Thyroid gland (tissue), 4 donors: ENCODE measurements at regions not wholly inside any gene's neighbourhood (a gene's known extent, or its start where the extent isn't known, plus 50 kb on each side); places are given as distances from the start of the nearest gene placed in this dataset.

ENCODE experiments used
- POLR2A ChIP-seq, 2 donors: fragments of 450-650 bp; IDR thresholded peaks; one replicate each; pipeline ENCODE4 v1.6.1; 2017; ENCODE audit warnings: antibody characterized with exemption in 2 of 2, mild to moderate bottlenecking in 2 of 2, moderate library complexity in 1 of 2
- TF ChIP-seq, protein P1 (sequence below), 6 experiments: fragments of 200-600 bp in 3 of 6; fragments of 450-650 bp in 3 of 6; sonication (generic) in 3 of 6; IDR thresholded peaks; one replicate each; pipeline ENCODE4 v1.5.1; 2016 to 2019; ENCODE audit warnings: antibody characterized with exemption in 6 of 6, mild to moderate bottlenecking in 2 of 6, inconsistent platforms in 1 of 6, moderate library complexity in 1 of 6

DNA sequence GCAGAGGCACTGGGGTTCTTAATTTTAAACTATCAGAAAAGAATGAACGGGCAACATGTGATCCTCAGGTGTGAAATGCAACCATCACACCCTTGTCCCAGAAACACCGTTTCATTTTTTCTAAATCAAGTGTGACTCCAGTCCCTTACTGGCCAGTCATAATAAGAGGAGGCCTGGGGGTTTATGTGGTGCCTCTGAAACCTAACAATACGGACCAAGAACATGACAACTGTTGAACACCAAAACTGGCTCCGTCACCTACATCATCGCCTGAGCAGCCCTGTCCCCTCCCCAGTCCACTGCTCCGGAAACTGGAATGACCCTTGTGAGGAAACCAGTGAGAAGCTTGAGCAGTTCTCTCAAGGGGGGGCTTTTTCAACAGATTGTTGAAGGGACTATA is 55.9 kb upstream of the KIF26B start:
- TF ChIP-seq, protein P1, sequence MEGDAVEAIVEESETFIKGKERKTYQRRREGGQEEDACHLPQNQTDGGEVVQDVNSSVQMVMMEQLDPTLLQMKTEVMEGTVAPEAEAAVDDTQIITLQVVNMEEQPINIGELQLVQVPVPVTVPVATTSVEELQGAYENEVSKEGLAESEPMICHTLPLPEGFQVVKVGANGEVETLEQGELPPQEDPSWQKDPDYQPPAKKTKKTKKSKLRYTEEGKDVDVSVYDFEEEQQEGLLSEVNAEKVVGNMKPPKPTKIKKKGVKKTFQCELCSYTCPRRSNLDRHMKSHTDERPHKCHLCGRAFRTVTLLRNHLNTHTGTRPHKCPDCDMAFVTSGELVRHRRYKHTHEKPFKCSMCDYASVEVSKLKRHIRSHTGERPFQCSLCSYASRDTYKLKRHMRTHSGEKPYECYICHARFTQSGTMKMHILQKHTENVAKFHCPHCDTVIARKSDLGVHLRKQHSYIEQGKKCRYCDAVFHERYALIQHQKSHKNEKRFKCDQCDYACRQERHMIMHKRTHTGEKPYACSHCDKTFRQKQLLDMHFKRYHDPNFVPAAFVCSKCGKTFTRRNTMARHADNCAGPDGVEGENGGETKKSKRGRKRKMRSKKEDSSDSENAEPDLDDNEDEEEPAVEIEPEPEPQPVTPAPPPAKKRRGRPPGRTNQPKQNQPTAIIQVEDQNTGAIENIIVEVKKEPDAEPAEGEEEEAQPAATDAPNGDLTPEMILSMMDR (IDR thresholded peaks at IDR 0.05): no peak
- no peak for TF ChIP-seq POLR2A (IDR thresholded peaks at IDR 0.05)
